ENCODE measurements at regions not wholly inside any gene's neighbourhood (a gene's known extent, or its start where the extent isn't known, plus 50 kb on each side); places are given as distances from the start of the nearest gene placed in this dataset.
"Not testable (repeated sequence)": the region's sequence is repeated elsewhere in the genome, so short reads cannot be mapped to it uniquely, and the experiment has no call there.

- no peaks in the 10 kb centered on the region for H3K4me1 ChIP-seq
- TF ChIP-seq, protein P1, sequence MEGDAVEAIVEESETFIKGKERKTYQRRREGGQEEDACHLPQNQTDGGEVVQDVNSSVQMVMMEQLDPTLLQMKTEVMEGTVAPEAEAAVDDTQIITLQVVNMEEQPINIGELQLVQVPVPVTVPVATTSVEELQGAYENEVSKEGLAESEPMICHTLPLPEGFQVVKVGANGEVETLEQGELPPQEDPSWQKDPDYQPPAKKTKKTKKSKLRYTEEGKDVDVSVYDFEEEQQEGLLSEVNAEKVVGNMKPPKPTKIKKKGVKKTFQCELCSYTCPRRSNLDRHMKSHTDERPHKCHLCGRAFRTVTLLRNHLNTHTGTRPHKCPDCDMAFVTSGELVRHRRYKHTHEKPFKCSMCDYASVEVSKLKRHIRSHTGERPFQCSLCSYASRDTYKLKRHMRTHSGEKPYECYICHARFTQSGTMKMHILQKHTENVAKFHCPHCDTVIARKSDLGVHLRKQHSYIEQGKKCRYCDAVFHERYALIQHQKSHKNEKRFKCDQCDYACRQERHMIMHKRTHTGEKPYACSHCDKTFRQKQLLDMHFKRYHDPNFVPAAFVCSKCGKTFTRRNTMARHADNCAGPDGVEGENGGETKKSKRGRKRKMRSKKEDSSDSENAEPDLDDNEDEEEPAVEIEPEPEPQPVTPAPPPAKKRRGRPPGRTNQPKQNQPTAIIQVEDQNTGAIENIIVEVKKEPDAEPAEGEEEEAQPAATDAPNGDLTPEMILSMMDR (IDR thresholded peaks at IDR 0.05), result no peak
- no peaks in the 10 kb centered on the region for H3K9me3 ChIP-seq
- H3K36me3 ChIP-seq, result no peaks in the 10 kb centered on the region
- H3K27ac ChIP-seq, result no peak overlapping the region
- ATAC-seq (no peak), DNase-seq (no peak)
- intact Hi-C loops (cut with DNase I), result no loop called here
- no peak overlapping the region for H3K4me3 ChIP-seq
- no peaks in the 10 kb centered on the region for H3K27me3 ChIP-seq (ENCODE audit: low read depth)
Observed at GRCh38 chr11:112670806-112671570, 290.2 kb upstream of the NCAM1 start.

DNA sequence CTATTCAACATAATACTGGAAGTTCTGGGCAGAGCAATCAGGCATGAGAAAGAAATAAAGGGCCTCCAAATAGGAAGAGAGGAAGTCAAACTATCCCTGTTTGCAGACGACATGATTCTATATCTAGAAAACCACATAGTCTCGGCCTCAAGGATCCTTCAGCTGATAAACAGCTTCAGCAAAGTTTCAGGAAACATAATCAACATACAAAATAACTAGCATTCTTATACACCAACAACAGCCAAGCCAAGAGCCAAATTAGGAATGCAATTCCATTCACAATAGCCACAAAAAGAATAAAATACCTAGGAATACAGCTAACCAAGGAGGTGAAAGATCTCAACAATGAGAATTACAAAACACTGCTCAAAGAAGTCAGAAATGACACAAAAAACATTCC, 287.8 kb upstream of the NCAM1 start:
- intact Hi-C loops (cut with DNase I); H3K27ac ChIP-seq; DNase-seq: not testable (repeated sequence)

GRCh38 chr11:112685111-112685510, 276.1 kb upstream of the NCAM1 start:
- H3K4me1 ChIP-seq, result no peaks in the 10 kb centered on the region
- TF ChIP-seq, protein P1 (IDR thresholded peaks at IDR 0.05), result no peak
- DNase-seq (no peak), ATAC-seq (no peak)
- intact Hi-C loops (cut with DNase I), result no loop called here
- no peak overlapping the region for H3K4me3 ChIP-seq
- H3K27me3 ChIP-seq (ENCODE audit: low read depth), result no peaks in the 10 kb centered on the region
- no peaks in the 10 kb centered on the region for H3K36me3 ChIP-seq
- H3K9me3 ChIP-seq, result no peaks in the 10 kb centered on the region
- no peak overlapping the region for H3K27ac ChIP-seq

More for the DNA sequence above, 287.8 kb upstream of the NCAM1 start:
- not testable (repeated sequence) for ATAC-seq; H3K27me3 ChIP-seq (ENCODE audit: low read depth); H3K36me3 ChIP-seq; H3K4me1 ChIP-seq; H3K9me3 ChIP-seq; H3K4me3 ChIP-seq

GRCh38 chr11:112689851-112690250, 271.4 kb upstream of the NCAM1 start:
- Histone ChIP-seq H3K4me3 (no peak overlapping the region), H3K27ac (no peak overlapping the region), H3K9me3 (no peaks in the 10 kb centered on the region), H3K27me3 (ENCODE audit: low read depth) (no peaks in the 10 kb centered on the region), H3K36me3 (no peaks in the 10 kb centered on the region), H3K4me1 (no peaks in the 10 kb centered on the region)
- DNase-seq (no peak), ATAC-seq (no peak)
- TF ChIP-seq, protein P1 (IDR thresholded peaks at IDR 0.05), result no peak
- intact Hi-C loops (cut with DNase I), result no loop called here

GRCh38 chr11:112693781-112694180, 267.4 kb upstream of the NCAM1 start:
- TF ChIP-seq, protein P1 (IDR thresholded peaks at IDR 0.05), result no peak
- ATAC-seq (no peak), DNase-seq (no peak)
- intact Hi-C loops (cut with DNase I), result no loop called here
- H3K9me3 ChIP-seq, result no peaks in the 10 kb centered on the region
- H3K27ac ChIP-seq, result no peak overlapping the region
- no peaks in the 10 kb centered on the region for H3K4me1 ChIP-seq
- no peaks in the 10 kb centered on the region for H3K27me3 ChIP-seq (ENCODE audit: low read depth)
- no peak overlapping the region for H3K4me3 ChIP-seq
- no peaks in the 10 kb centered on the region for H3K36me3 ChIP-seq

GRCh38 chr11:112694245-112694644, 267.0 kb upstream of the NCAM1 start:
- intact Hi-C loops (cut with DNase I), result no loop called here
- no peaks in the 10 kb centered on the region for H3K36me3 ChIP-seq
- TF ChIP-seq, protein P1 (IDR thresholded peaks at IDR 0.05), result no peak
- H3K4me3 ChIP-seq, result no peak overlapping the region
- no peaks in the 10 kb centered on the region for H3K9me3 ChIP-seq
- H3K27me3 ChIP-seq (ENCODE audit: low read depth), result no peaks in the 10 kb centered on the region
- ATAC-seq, result no peak
- no peak for DNase-seq
- H3K27ac ChIP-seq, result no peak overlapping the region
- no peaks in the 10 kb centered on the region for H3K4me1 ChIP-seq

All from lower lobe of right lung (tissue), 2 donors.